ENCODE measurements at regions not wholly inside any gene's neighbourhood (a gene's known extent, or its start where the extent isn't known, plus 50 kb on each side); places are given as distances from the start of the nearest gene placed in this dataset.

GRCh38 chr2:216787851-216788540, 71.9 kb downstream of the TNP1 start:
- TF ChIP-seq CTCF (IDR thresholded peaks at IDR 0.05; ENCODE audit: low read depth, low read length), result no peak
- no peak for DNase-seq (ENCODE audit: low read depth, low spot score)
- H3K4me3 ChIP-seq (ENCODE audit: low read depth, low read length), result no peak overlapping the region
- in situ Hi-C loops (cut with HindIII; ENCODE audit: low sequenced_read_pairs), result no loop called here

- no peak overlapping the region for H3K4me3 ChIP-seq (ENCODE audit: low read depth, low read length)
- no peak for DNase-seq (ENCODE audit: low read depth, low spot score)
- in situ Hi-C loops (cut with HindIII; ENCODE audit: low sequenced_read_pairs), result no loop called here
- TF ChIP-seq CTCF (IDR thresholded peaks at IDR 0.05; ENCODE audit: low read depth, low read length), result no peak
Measured at GRCh38 chr2:216786676-216787075, 73.2 kb downstream of the TNP1 start.

- in situ Hi-C loops (cut with HindIII; ENCODE audit: low sequenced_read_pairs), result no loop called here
- no peak overlapping the region for H3K4me3 ChIP-seq (ENCODE audit: low read depth, low read length)
- no peak for TF ChIP-seq CTCF (IDR thresholded peaks at IDR 0.05; ENCODE audit: low read depth, low read length)
- DNase-seq (ENCODE audit: low read depth, low spot score), result peak; percentile 9
Measured at GRCh38 chr2:216784456-216784855, 75.4 kb downstream of the TNP1 start.

- DNase-seq (ENCODE audit: low read depth, low spot score), result no peak
- TF ChIP-seq CTCF (IDR thresholded peaks at IDR 0.05; ENCODE audit: low read depth, low read length), result no peak
- no peak overlapping the region for H3K4me3 ChIP-seq (ENCODE audit: low read depth, low read length)
- in situ Hi-C loops (cut with HindIII; ENCODE audit: low sequenced_read_pairs), result no loop called here
Measured at GRCh38 chr2:216781709-216782108, 78.2 kb downstream of the TNP1 start.

- in situ Hi-C loops (cut with HindIII; ENCODE audit: low sequenced_read_pairs), result no loop called here
- no peak for TF ChIP-seq CTCF (IDR thresholded peaks at IDR 0.05; ENCODE audit: low read depth, low read length)
- no peak overlapping the region for H3K4me3 ChIP-seq (ENCODE audit: low read depth, low read length)
- no peak for DNase-seq (ENCODE audit: low read depth, low spot score)
Measured at GRCh38 chr2:216780843-216781242, 79.0 kb downstream of the TNP1 start.

GRCh38 chr2:216777637-216778273, 82.1 kb downstream of the TNP1 start:
- DNase-seq (ENCODE audit: low read depth, low spot score), result peak; percentile 36
- peak; percentile 62 for TF ChIP-seq CTCF (IDR thresholded peaks at IDR 0.05; ENCODE audit: low read depth, low read length)
- in situ Hi-C loops (cut with HindIII; ENCODE audit: low sequenced_read_pairs), result no loop called here
- H3K4me3 ChIP-seq (ENCODE audit: low read depth, low read length), result no peak overlapping the region

Measured in astrocyte of the spinal cord (primary cell).